Uterus (tissue), 2 donors: ENCODE measurements at regions not wholly inside any gene's neighbourhood (a gene's known extent, or its start where the extent isn't known, plus 50 kb on each side); places are given as distances from the start of the nearest gene placed in this dataset.

Experiments
- CTCF ChIP-seq, 4 experiments: fragments of 200-600 bp in 2 of 4; fragments of 450-650 bp in 2 of 4; sonication (generic) in 2 of 4; IDR thresholded peaks; one replicate each; pipeline ENCODE4 v1.5.1; 2016 to 2019; ENCODE audit warnings: antibody characterized with exemption in 4 of 4, mild to moderate bottlenecking in 2 of 4, moderate library complexity in 1 of 4
- POLR2A ChIP-seq, 2 donors: fragments of 450-650 bp; IDR thresholded peaks; one replicate each; pipeline ENCODE4 v1.6.1; 2016; ENCODE audit warnings: antibody characterized with exemption in 2 of 2, mild to moderate bottlenecking in 1 of 2, moderate library complexity in 1 of 2

- TF ChIP-seq CTCF (IDR thresholded peaks at IDR 0.05) (no peak), POLR2A (IDR thresholded peaks at IDR 0.05) (no peak)
Observed at GRCh38 chr10:78372806-78373205, 339.1 kb downstream of the RPS24 start.
